ENCODE measurements at regions not wholly inside any gene's neighbourhood (a gene's known extent, or its start where the extent isn't known, plus 50 kb on each side); places are given as distances from the start of the nearest gene placed in this dataset.

GRCh38 chr2:57386305-57386704 lies 660.3 kb upstream of the VRK2 start:
- Histone ChIP-seq H3K27ac (ENCODE audit: low read length) (no peak overlapping the region), H3K9me3 (replicated peaks; ENCODE audit: insufficient read depth, low read length) (no peaks in the 10 kb centered on the region), H3F3A (ENCODE audit: insufficient read depth, low read length) (no peaks in the 10 kb centered on the region), H3K79me2 (ENCODE audit: low read length) (no peaks in the 10 kb centered on the region), H3K36me3 (replicated peaks; ENCODE audit: insufficient read depth, low read length) (no peaks in the 10 kb centered on the region), H3K9me2 (replicated peaks; ENCODE audit: insufficient read depth, low read length) (no peaks in the 10 kb centered on the region), H3K9ac (ENCODE audit: low read length) (no peak overlapping the region), H2AFZ (ENCODE audit: low read length) (no peak overlapping the region), H3K4me1 (ENCODE audit: low read length) (no peaks in the 10 kb centered on the region), H3K4me3 (ENCODE audit: low read length) (no peak overlapping the region), H4K20me1 (ENCODE audit: insufficient read depth, low read length) (no peaks in the 10 kb centered on the region), H3K27me3 (replicated peaks; ENCODE audit: insufficient read depth, low read length) (no peaks in the 10 kb centered on the region), H3K4me2 (ENCODE audit: low read depth, low read length) (no peak overlapping the region)
- TF ChIP-seq EZH2phosphoT487 (IDR thresholded peaks at IDR 0.05; ENCODE audit: low read length) = no peak
- no peak for TF ChIP-seq CTCF (IDR thresholded peaks at IDR 0.05; ENCODE audit: low read length)
- TF ChIP-seq EZH2 (optimal IDR thresholded peaks at IDR 0.05; ENCODE audit: low read depth, low read length) = no peak
- DNase-seq = no peak

- H2AFZ ChIP-seq (ENCODE audit: low read length) = no peak overlapping the region
- H3K9me3 ChIP-seq (replicated peaks; ENCODE audit: insufficient read depth, low read length) = no peaks in the 10 kb centered on the region
- no peak for DNase-seq
- no peak for TF ChIP-seq EZH2 (optimal IDR thresholded peaks at IDR 0.05; ENCODE audit: low read depth, low read length)
- TF ChIP-seq EZH2phosphoT487 (IDR thresholded peaks at IDR 0.05; ENCODE audit: low read length) = no peak
- no peak for TF ChIP-seq CTCF (IDR thresholded peaks at IDR 0.05; ENCODE audit: low read length)
- no peaks in the 10 kb centered on the region for H3K36me3 ChIP-seq (replicated peaks; ENCODE audit: insufficient read depth, low read length)
- H3F3A ChIP-seq (ENCODE audit: insufficient read depth, low read length) = no peaks in the 10 kb centered on the region
- H3K4me3 ChIP-seq (ENCODE audit: low read length) = no peak overlapping the region
- no peaks in the 10 kb centered on the region for H3K4me1 ChIP-seq (ENCODE audit: low read length)
- H3K27ac ChIP-seq (ENCODE audit: low read length) = no peak overlapping the region
- no peak overlapping the region for H3K9ac ChIP-seq (ENCODE audit: low read length)
- no peaks in the 10 kb centered on the region for H3K9me2 ChIP-seq (replicated peaks; ENCODE audit: insufficient read depth, low read length)
- H3K27me3 ChIP-seq (replicated peaks; ENCODE audit: insufficient read depth, low read length) = no peaks in the 10 kb centered on the region
- H3K79me2 ChIP-seq (ENCODE audit: low read length) = no peaks in the 10 kb centered on the region
- H4K20me1 ChIP-seq (ENCODE audit: insufficient read depth, low read length) = no peaks in the 10 kb centered on the region
- H3K4me2 ChIP-seq (ENCODE audit: low read depth, low read length) = no peak overlapping the region
Measured at GRCh38 chr2:57396355-57397098, 650.1 kb upstream of the VRK2 start.

GRCh38 chr2:57397550-57398360 lies 648.9 kb upstream of the VRK2 start:
- H2AFZ ChIP-seq (ENCODE audit: low read length) = no peak overlapping the region
- H3K36me3 ChIP-seq (replicated peaks; ENCODE audit: insufficient read depth, low read length) = no peaks in the 10 kb centered on the region
- no peaks in the 10 kb centered on the region for H3K4me1 ChIP-seq (ENCODE audit: low read length)
- no peaks in the 10 kb centered on the region for H3K27me3 ChIP-seq (replicated peaks; ENCODE audit: insufficient read depth, low read length)
- H3K9me3 ChIP-seq (replicated peaks; ENCODE audit: insufficient read depth, low read length) = no peaks in the 10 kb centered on the region
- H3K79me2 ChIP-seq (ENCODE audit: low read length) = no peaks in the 10 kb centered on the region
- no peak overlapping the region for H3K9ac ChIP-seq (ENCODE audit: low read length)
- H3K4me3 ChIP-seq (ENCODE audit: low read length) = no peak overlapping the region
- no peak overlapping the region for H3K4me2 ChIP-seq (ENCODE audit: low read depth, low read length)
- TF ChIP-seq EZH2 (optimal IDR thresholded peaks at IDR 0.05; ENCODE audit: low read depth, low read length) (no peak), EZH2phosphoT487 (IDR thresholded peaks at IDR 0.05; ENCODE audit: low read length) (no peak), CTCF (IDR thresholded peaks at IDR 0.05; ENCODE audit: low read length) (no peak)
- no peaks in the 10 kb centered on the region for H3K9me2 ChIP-seq (replicated peaks; ENCODE audit: insufficient read depth, low read length)
- H4K20me1 ChIP-seq (ENCODE audit: insufficient read depth, low read length) = no peaks in the 10 kb centered on the region
- H3F3A ChIP-seq (ENCODE audit: insufficient read depth, low read length) = no peaks in the 10 kb centered on the region
- no peak overlapping the region for H3K27ac ChIP-seq (ENCODE audit: low read length)
- no peak for DNase-seq
